ENCODE measurements at regions not wholly inside any gene's neighbourhood (a gene's known extent, or its start where the extent isn't known, plus 50 kb on each side); places are given as distances from the start of the nearest gene placed in this dataset.

DNA sequence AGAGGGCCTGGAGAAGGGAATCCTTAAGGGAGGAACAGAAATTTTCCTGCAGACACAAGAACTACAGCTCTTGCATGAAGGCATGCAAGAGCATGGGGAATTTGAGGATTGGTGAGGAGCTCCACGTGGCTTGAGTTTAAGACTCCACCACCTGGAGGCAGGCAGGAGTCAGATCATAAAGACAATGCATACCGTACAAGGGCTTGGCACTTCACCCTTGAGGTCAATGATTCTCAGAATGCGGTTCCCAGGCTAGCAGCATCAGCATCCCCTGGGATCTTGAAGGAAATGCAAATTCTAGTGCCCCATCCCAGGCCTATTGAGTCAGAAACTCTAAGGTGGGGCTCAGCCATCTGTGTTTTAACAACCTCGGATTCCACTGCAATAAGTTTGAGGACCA, 143.8 kb downstream of the C7orf25 start:
- intact Hi-C loops (cut with DNase I), result no loop called here
- H3K27me3 ChIP-seq (ENCODE audit: insufficient read depth in 3 of 3, low read length in 2 of 3), result no peaks in the 10 kb centered on the region
- no peaks in the 10 kb centered on the region for H3K36me3 ChIP-seq (ENCODE audit: insufficient read depth in 1 of 2, low read depth in 1 of 2)
- H3K9me3 ChIP-seq, result no peaks in the 10 kb centered on the region
- H3K27ac ChIP-seq, result no peak overlapping the region
- WGBS, 3 donors, result 65 to 69% (median 67%) methylated on average over 4 of the region's 4 CpGs
- no peak overlapping the region for H3K4me3 ChIP-seq
- ATAC-seq (no peak), DNase-seq (no peak)
- no peaks in the 10 kb centered on the region for H3K4me1 ChIP-seq
- TF ChIP-seq, protein P1, sequence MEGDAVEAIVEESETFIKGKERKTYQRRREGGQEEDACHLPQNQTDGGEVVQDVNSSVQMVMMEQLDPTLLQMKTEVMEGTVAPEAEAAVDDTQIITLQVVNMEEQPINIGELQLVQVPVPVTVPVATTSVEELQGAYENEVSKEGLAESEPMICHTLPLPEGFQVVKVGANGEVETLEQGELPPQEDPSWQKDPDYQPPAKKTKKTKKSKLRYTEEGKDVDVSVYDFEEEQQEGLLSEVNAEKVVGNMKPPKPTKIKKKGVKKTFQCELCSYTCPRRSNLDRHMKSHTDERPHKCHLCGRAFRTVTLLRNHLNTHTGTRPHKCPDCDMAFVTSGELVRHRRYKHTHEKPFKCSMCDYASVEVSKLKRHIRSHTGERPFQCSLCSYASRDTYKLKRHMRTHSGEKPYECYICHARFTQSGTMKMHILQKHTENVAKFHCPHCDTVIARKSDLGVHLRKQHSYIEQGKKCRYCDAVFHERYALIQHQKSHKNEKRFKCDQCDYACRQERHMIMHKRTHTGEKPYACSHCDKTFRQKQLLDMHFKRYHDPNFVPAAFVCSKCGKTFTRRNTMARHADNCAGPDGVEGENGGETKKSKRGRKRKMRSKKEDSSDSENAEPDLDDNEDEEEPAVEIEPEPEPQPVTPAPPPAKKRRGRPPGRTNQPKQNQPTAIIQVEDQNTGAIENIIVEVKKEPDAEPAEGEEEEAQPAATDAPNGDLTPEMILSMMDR (IDR thresholded peaks at IDR 0.05), result no peak

DNA sequence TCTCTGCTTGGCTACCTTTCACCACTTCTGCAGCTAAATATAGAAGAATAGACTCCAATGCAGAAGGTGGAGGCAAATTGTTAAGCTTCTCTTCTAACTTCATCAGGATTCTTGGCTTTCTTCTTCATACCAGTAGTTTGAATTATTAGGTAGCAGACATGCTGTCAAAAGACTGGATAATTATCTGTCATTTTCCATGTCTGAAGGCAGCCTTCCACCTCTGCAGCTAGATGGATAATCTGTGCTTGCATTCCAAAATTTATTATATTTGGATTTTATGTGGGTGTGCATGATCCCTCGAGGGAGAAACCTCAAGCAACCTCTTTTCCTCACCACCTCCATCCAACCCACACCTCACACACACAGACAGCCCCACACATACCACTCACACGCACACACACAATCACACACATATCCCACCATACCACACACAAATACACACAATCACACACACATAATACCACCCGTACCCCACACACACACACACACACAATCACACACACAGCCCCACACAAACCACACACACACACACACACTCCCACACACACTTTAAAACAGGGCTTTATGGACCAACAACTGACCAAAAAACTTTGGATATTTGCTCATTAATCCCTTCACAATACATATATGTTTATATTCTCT, 145.0 kb downstream of the C7orf25 start:
- Histone ChIP-seq H3K9me3 (no peaks in the 10 kb centered on the region), H3K4me3 (no peak overlapping the region), H3K4me1 (no peaks in the 10 kb centered on the region), H3K27me3 (ENCODE audit: insufficient read depth in 3 of 3, low read length in 2 of 3) (no peaks in the 10 kb centered on the region), H3K36me3 (ENCODE audit: insufficient read depth in 1 of 2, low read depth in 1 of 2) (no peaks in the 10 kb centered on the region), H3K27ac (no peak overlapping the region)
- TF ChIP-seq, protein P1 (IDR thresholded peaks at IDR 0.05), result no peak
- intact Hi-C loops (cut with DNase I), result no loop called here
- ATAC-seq (no peak), DNase-seq (no peak)
- 73 to 83% (median 80%) methylated on average over 3 of the region's 3 CpGs for WGBS, 3 donors

DNA sequence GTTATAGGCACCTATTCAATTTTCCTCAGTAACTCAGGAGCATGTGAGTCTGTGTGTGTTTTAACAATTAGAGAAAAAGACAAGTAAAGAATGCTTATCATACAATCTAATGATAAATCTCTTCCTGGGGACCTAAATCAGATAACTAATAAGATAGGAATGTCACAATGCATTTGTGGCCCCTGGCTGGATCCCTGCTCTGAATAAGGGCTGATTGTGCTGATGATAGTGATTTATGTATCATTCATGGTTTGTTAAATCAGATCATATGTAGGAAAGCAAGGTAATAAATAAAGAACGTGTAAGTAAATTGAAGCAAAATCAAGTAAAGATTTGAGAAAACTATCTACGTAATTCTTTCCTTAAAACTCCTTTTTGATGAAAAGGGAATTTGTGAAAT, 145.9 kb downstream of the C7orf25 start:
- TF ChIP-seq, protein P1 (IDR thresholded peaks at IDR 0.05), result no peak
- WGBS, 3 donors, result 84 to 89% (median 85%) methylated on average over 2 of the region's 2 CpGs
- H3K27ac ChIP-seq, result no peak overlapping the region
- H3K9me3 ChIP-seq, result no peaks in the 10 kb centered on the region
- ATAC-seq, result no peak
- H3K4me3 ChIP-seq, result no peak overlapping the region
- H3K36me3 ChIP-seq (ENCODE audit: insufficient read depth in 1 of 2, low read depth in 1 of 2), result no peaks in the 10 kb centered on the region
- DNase-seq, result no peak
- intact Hi-C loops (cut with DNase I), result no loop called here
- H3K27me3 ChIP-seq (ENCODE audit: insufficient read depth in 3 of 3, low read length in 2 of 3), result no peaks in the 10 kb centered on the region
- H3K4me1 ChIP-seq, result no peaks in the 10 kb centered on the region

DNA sequence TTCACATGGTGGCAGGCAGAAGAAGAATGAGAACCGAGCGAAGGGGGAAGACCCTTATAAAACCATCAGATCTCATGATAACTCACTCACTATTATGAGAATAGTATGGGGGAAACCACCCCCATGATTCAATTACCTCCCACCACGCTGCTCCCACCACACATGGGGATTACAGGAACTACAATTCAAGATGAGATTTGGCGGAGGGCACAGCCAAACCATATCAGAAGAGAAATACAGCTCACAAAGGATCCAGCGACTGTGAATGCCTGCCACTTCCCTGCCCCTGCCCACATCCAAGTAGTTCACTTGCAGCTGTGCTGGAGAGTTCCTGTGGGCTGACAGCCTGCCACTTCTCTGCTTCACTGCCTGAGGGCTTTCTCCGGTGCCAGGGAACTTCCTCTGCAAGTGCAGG, 148.7 kb downstream of the C7orf25 start:
- 43 to 82% (median 59%) methylated on average over 6 of the region's 6 CpGs for WGBS, 3 donors
- ATAC-seq (no peak), DNase-seq (no peak)
- H3K9me3 ChIP-seq, result peaks cover 4% of the 10 kb centered on the region
- H3K4me1 ChIP-seq, result no peaks in the 10 kb centered on the region
- H3K36me3 ChIP-seq (ENCODE audit: insufficient read depth in 1 of 2, low read depth in 1 of 2), result no peaks in the 10 kb centered on the region
- no peak overlapping the region for H3K4me3 ChIP-seq
- TF ChIP-seq, protein P1 (IDR thresholded peaks at IDR 0.05), result no peak
- intact Hi-C loops (cut with DNase I), result no loop called here
- H3K27me3 ChIP-seq (ENCODE audit: insufficient read depth in 3 of 3, low read length in 2 of 3), result no peaks in the 10 kb centered on the region
- no peak overlapping the region for H3K27ac ChIP-seq

DNA sequence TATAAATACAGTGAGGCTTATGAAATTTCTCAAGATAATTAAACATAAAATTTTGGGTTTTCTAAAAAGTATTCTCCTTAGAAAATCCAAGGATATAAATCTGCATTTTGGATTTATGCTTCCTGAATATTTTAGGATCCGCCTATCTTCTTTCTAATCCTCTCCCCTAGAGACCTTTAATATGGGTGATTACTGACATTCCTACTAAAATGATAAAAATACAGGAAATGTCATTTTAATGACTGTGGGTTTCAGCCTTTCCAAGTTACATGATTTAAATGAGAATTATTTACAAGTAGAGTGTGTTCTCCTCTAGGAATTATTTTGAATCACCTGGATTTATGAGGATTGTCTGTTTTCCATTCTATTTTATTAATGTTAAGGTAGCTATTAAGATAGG, 150.4 kb downstream of the C7orf25 start:
- H3K4me3 ChIP-seq, result no peak overlapping the region
- H3K27me3 ChIP-seq (ENCODE audit: insufficient read depth in 3 of 3, low read length in 2 of 3), result no peaks in the 10 kb centered on the region
- H3K27ac ChIP-seq, result no peak overlapping the region
- DNase-seq (no peak), ATAC-seq (no peak)
- TF ChIP-seq, protein P1 (IDR thresholded peaks at IDR 0.05), result no peak
- 62 to 72% (median 69%) methylated on average over 1 of the region's 1 CpG for WGBS, 3 donors
- H3K9me3 ChIP-seq, result peaks cover 4% of the 10 kb centered on the region
- H3K4me1 ChIP-seq, result no peaks in the 10 kb centered on the region
- intact Hi-C loops (cut with DNase I), result no loop called here
- no peaks in the 10 kb centered on the region for H3K36me3 ChIP-seq (ENCODE audit: insufficient read depth in 1 of 2, low read depth in 1 of 2)
